Neural progenitor cell (in vitro differentiated cells): ENCODE measurements at regions not wholly inside any gene's neighbourhood (a gene's known extent, or its start where the extent isn't known, plus 50 kb on each side); places are given as distances from the start of the nearest gene placed in this dataset.

Experiments
- DNase-seq: peaks from one replicate; pipeline ENCODE4 v3.0.0-alpha.2; 2016; ENCODE audit warnings: low spot score
- H2AFZ ChIP-seq: fragments of 200-600 bp; sonication (generic); replicated peaks from 2 replicates; pipeline ENCODE4 v1.6.1; 2016; ENCODE audit warnings: antibody characterized with exemption
- H3F3A ChIP-seq: fragments of 200-600 bp; sonication (generic); 2 replicates; pipeline ENCODE4 v1.6.1; 2016; ENCODE audit warnings: antibody characterized with exemption, low read depth
- H3K27ac ChIP-seq: fragments of 200-600 bp; sonication (generic); 2 replicates; pipeline ENCODE4 v1.5.1; 2016; ENCODE audit warnings: mild to moderate bottlenecking
- H3K27me3 ChIP-seq: fragments of 200-600 bp; sonication (generic); 2 replicates; pipeline ENCODE4 v1.6.1; 2016; ENCODE audit warnings: mild to moderate bottlenecking, moderate library complexity
- H3K36me3 ChIP-seq: fragments of 200-600 bp; sonication (generic); 2 replicates; pipeline ENCODE4 v1.5.1; 2016
- H3K4me1 ChIP-seq: fragments of 200-600 bp; sonication (generic); 2 replicates; pipeline ENCODE4 v1.6.1; 2016; ENCODE audit warnings: mixed run types
- H3K4me2 ChIP-seq: fragments of 200-600 bp; sonication (generic); 2 replicates; pipeline ENCODE4 v1.6.1; 2016
- H3K4me3 ChIP-seq: fragments of 200-600 bp; sonication (generic); 2 replicates; pipeline ENCODE4 v1.5.1; 2016
- H3K79me2 ChIP-seq: fragments of 200-600 bp; sonication (generic); 2 replicates; pipeline ENCODE4 v1.6.1; 2016; ENCODE audit warnings: low read depth
- H3K9ac ChIP-seq: fragments of 200-600 bp; sonication (generic); 2 replicates; pipeline ENCODE4 v1.6.1; 2016
- H3K9me3 ChIP-seq: fragments of 200-600 bp; sonication (generic); 2 replicates; pipeline ENCODE4 v1.5.1; 2016; ENCODE audit warnings: low read depth
- H4K20me1 ChIP-seq: fragments of 200-600 bp; sonication (generic); 2 replicates; pipeline ENCODE4 v1.6.1; 2016; ENCODE audit warnings: low read depth
- H3K27ac Mint-ChIP-seq: 3 replicates; pipeline ENCODE4 v1.8.0; 2021; ENCODE audit warnings: mixed read lengths
- H3K27me3 Mint-ChIP-seq: 2 replicates; pipeline ENCODE4 v1.8.0; 2022; ENCODE audit warnings: low read depth, mild to moderate bottlenecking, inconsistent platforms, moderate library complexity, mixed read lengths; ENCODE audit not compliant: insufficient read depth
- H3K36me3 Mint-ChIP-seq: 3 replicates; pipeline ENCODE4 v1.8.0; 2021; ENCODE audit warnings: mixed read lengths
- H3K4me1 Mint-ChIP-seq: 3 replicates; pipeline ENCODE4 v1.8.0; 2021; ENCODE audit warnings: mixed read lengths
- H3K4me3 Mint-ChIP-seq: 3 replicates; pipeline ENCODE4 v1.8.0; 2021; ENCODE audit warnings: mild to moderate bottlenecking, moderate library complexity, mixed read lengths
- H3K9me3 Mint-ChIP-seq: 3 replicates; pipeline ENCODE4 v1.8.0; 2020; ENCODE audit warnings: mixed read lengths
- EZH2 ChIP-seq: fragments of 200-600 bp; sonication (generic); IDR thresholded peaks from 2 replicates; pipeline ENCODE4 v1.6.1; 2017; ENCODE audit warnings: antibody characterized with exemption, mild to moderate bottlenecking, moderate library complexity
- EZH2phosphoT487 ChIP-seq: fragments of 200-600 bp; sonication (generic); IDR thresholded peaks from 2 replicates; pipeline ENCODE4 v1.6.1; 2017; ENCODE audit warnings: antibody characterized with exemption
- TF ChIP-seq, protein P1 (sequence below): fragments of 200-600 bp; sonication (generic); IDR thresholded peaks from 2 replicates; pipeline ENCODE4 v1.5.1; 2017; ENCODE audit warnings: antibody characterized with exemption, mild to moderate bottlenecking

DNA sequence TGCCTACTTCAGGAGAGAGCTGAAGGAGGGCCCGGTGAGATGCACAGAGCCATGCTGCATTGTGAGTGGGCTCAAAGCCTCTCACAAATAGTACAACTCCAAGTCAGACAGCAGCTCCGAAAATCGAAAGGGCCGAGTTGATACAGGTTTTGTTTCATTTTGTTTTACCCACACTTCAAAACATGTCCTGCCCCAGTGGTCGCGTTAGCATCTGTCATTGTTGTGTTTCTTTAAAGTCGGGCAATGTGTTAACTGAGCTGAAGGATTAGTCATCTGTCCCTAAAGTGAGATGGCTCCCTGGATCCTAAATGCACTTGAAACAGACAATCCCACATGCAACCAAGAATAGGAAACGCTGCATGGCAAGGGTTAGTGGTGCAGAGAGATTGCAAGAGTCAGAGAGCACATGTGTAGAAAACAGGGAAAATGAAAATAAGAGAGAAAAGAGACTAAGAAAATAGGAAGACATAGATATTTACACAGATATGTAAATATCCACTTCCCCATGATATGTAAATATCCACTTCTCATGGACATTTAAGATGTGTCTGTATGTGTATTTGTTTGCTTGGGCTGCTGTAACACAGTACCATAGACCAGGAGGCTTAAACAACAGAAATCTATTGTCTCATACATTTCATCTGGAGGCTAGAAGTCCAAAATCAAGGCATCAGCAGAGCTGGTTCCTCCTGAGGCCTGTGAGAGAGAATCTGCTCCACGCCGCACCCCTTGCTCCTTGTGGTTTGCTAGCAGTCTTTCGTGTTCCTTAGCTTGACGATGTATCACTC lies 131.4 kb upstream of the RAB4A start:
- H3K4me3 Mint-ChIP-seq: no peak overlapping the region
- Histone ChIP-seq H3K27me3 (no peaks in the 10 kb centered on the region), H2AFZ (no peak overlapping the region), H4K20me1 (no peaks in the 10 kb centered on the region), H3K27ac (no peak overlapping the region), H3F3A (no peaks in the 10 kb centered on the region), H3K36me3 (no peaks in the 10 kb centered on the region), H3K4me2 (no peak overlapping the region), H3K4me3 (no peak overlapping the region), H3K79me2 (no peaks in the 10 kb centered on the region), H3K9me3 (no peaks in the 10 kb centered on the region), H3K4me1 (peaks cover 7% of the 10 kb centered on the region), H3K9ac (no peak overlapping the region)
- H3K36me3 Mint-ChIP-seq: peaks cover 2% of the 10 kb centered on the region
- H3K4me1 Mint-ChIP-seq: peaks cover 14% of the 10 kb centered on the region
- TF ChIP-seq, protein P1, sequence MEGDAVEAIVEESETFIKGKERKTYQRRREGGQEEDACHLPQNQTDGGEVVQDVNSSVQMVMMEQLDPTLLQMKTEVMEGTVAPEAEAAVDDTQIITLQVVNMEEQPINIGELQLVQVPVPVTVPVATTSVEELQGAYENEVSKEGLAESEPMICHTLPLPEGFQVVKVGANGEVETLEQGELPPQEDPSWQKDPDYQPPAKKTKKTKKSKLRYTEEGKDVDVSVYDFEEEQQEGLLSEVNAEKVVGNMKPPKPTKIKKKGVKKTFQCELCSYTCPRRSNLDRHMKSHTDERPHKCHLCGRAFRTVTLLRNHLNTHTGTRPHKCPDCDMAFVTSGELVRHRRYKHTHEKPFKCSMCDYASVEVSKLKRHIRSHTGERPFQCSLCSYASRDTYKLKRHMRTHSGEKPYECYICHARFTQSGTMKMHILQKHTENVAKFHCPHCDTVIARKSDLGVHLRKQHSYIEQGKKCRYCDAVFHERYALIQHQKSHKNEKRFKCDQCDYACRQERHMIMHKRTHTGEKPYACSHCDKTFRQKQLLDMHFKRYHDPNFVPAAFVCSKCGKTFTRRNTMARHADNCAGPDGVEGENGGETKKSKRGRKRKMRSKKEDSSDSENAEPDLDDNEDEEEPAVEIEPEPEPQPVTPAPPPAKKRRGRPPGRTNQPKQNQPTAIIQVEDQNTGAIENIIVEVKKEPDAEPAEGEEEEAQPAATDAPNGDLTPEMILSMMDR: no peak
- no peak for TF ChIP-seq EZH2
- no peak for TF ChIP-seq EZH2phosphoT487
- H3K27ac Mint-ChIP-seq: peak overlapping the region; percentile 30
- no peak for DNase-seq
- H3K9me3 Mint-ChIP-seq: peaks cover 22% of the 10 kb centered on the region
- peaks cover 4% of the 10 kb centered on the region for H3K27me3 Mint-ChIP-seq

DNA sequence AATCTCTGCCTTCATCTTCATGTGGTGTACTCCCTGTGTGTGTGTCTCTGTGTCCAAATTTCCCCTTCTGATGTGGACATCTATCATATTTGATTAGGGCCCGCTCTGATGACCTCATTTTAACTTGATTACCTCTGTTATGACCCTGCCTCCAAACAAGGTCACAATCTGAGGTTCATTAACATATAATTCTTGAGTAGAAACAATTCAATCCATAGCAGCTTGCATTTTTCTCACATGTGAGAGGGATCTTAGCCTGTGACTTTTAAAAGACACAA lies 130.9 kb upstream of the RAB4A start:
- Histone ChIP-seq H3K9me3 (no peaks in the 10 kb centered on the region), H3K36me3 (no peaks in the 10 kb centered on the region), H3K4me2 (no peak overlapping the region), H3K9ac (no peak overlapping the region), H3K4me3 (no peak overlapping the region), H3K27me3 (no peaks in the 10 kb centered on the region), H3K4me1 (peaks cover 7% of the 10 kb centered on the region), H3F3A (no peaks in the 10 kb centered on the region), H2AFZ (no peak overlapping the region), H3K79me2 (no peaks in the 10 kb centered on the region), H3K27ac (no peak overlapping the region), H4K20me1 (no peaks in the 10 kb centered on the region)
- no peak for DNase-seq
- Mint-ChIP-seq H3K9me3 (peaks cover 18% of the 10 kb centered on the region), H3K4me3 (no peak overlapping the region), H3K27me3 (peaks cover 4% of the 10 kb centered on the region), H3K36me3 (peaks cover 2% of the 10 kb centered on the region), H3K4me1 (peaks cover 14% of the 10 kb centered on the region), H3K27ac (no peak overlapping the region)
- no peak for TF ChIP-seq EZH2phosphoT487
- TF ChIP-seq, protein P1: no peak
- no peak for TF ChIP-seq EZH2

DNA sequence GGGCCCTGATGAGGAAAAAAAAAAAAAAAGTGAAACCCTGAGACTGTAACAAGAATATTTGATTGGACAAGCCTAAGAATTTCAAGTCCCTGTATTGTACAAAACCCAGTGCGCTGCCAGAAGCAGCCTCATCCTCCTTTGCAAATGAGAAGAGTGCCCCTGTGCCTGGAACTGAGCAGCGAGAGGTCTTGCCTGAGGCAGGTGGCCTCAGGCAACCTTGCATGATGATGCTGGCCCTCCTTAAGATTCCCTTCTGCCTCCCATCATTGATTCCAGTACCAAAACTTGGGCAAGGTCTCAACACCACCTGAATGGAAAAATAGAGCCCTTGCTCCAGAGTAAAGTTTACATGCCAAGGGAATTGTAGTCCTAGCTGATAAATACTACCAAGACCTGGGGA lies 129.6 kb upstream of the RAB4A start:
- H3K36me3 Mint-ChIP-seq: no peaks in the 10 kb centered on the region
- Histone ChIP-seq H3K4me1 (peaks cover 7% of the 10 kb centered on the region), H3K4me2 (no peak overlapping the region), H4K20me1 (no peaks in the 10 kb centered on the region), H3K9ac (no peak overlapping the region), H3K36me3 (no peaks in the 10 kb centered on the region), H3K27ac (no peak overlapping the region), H2AFZ (no peak overlapping the region), H3K9me3 (no peaks in the 10 kb centered on the region), H3K79me2 (no peaks in the 10 kb centered on the region), H3K4me3 (no peak overlapping the region), H3F3A (no peaks in the 10 kb centered on the region), H3K27me3 (no peaks in the 10 kb centered on the region)
- DNase-seq: no peak
- TF ChIP-seq, protein P1: no peak
- no peak for TF ChIP-seq EZH2phosphoT487
- no peak overlapping the region for H3K27ac Mint-ChIP-seq
- H3K4me3 Mint-ChIP-seq: no peak overlapping the region
- H3K27me3 Mint-ChIP-seq: peaks cover 9% of the 10 kb centered on the region
- H3K9me3 Mint-ChIP-seq: peaks cover 7% of the 10 kb centered on the region
- peaks cover 18% of the 10 kb centered on the region for H3K4me1 Mint-ChIP-seq
